ENCODE measurements at regions not wholly inside any gene's neighbourhood (a gene's known extent, or its start where the extent isn't known, plus 50 kb on each side); places are given as distances from the start of the nearest gene placed in this dataset.

- no peak for TF ChIP-seq RAD21 (IDR thresholded peaks at IDR 0.05; ENCODE audit: low read depth)
Observed at GRCh38 chr6:19035461-19036195, 648.5 kb downstream of the RNF144B start.

GRCh38 chr6:19036196-19036555 lies 649.0 kb downstream of the RNF144B start:
- TF ChIP-seq CEBPB (IDR thresholded peaks at IDR 0.05): no peak
- no peak for TF ChIP-seq FOXM1 (IDR thresholded peaks at IDR 0.05; ENCODE audit: borderline replicate concordance, low read depth)
- no peak for TF ChIP-seq TEAD4 (IDR thresholded peaks at IDR 0.05)
- no peak for TF ChIP-seq TAF1 (IDR thresholded peaks at IDR 0.05; ENCODE audit: low read depth)
- no peak for TF ChIP-seq YY1 (IDR thresholded peaks at IDR 0.05; ENCODE audit: low read depth)
- TF ChIP-seq REST (IDR thresholded peaks at IDR 0.05; ENCODE audit: low read depth): no peak
- TF ChIP-seq NFIC (IDR thresholded peaks at IDR 0.05): no peak
- no peak for TF ChIP-seq USF1 (IDR thresholded peaks at IDR 0.05)
- no peak for TF ChIP-seq RAD21 (IDR thresholded peaks at IDR 0.05; ENCODE audit: low read depth)
- TF ChIP-seq EP300 (IDR thresholded peaks at IDR 0.05; ENCODE audit: borderline replicate concordance): no peak

- TF ChIP-seq YY1 (IDR thresholded peaks at IDR 0.05; ENCODE audit: low read depth) (no peak), TAF1 (IDR thresholded peaks at IDR 0.05; ENCODE audit: low read depth) (no peak)
Observed at GRCh38 chr6:19037607-19038006, 650.5 kb downstream of the RNF144B start.

- TF ChIP-seq YY1 (IDR thresholded peaks at IDR 0.05; ENCODE audit: low read depth) (no peak), USF1 (IDR thresholded peaks at IDR 0.05) (no peak), EGR1 (IDR thresholded peaks at IDR 0.05) (no peak), FOXM1 (IDR thresholded peaks at IDR 0.05; ENCODE audit: borderline replicate concordance, low read depth) (no peak), RAD21 (IDR thresholded peaks at IDR 0.05; ENCODE audit: low read depth) (no peak), CREB1 (IDR thresholded peaks at IDR 0.05; ENCODE audit: low read depth) (no peak), EP300 (IDR thresholded peaks at IDR 0.05; ENCODE audit: borderline replicate concordance) (no peak), TCF12 (IDR thresholded peaks at IDR 0.05; ENCODE audit: low read depth) (no peak), TAF1 (IDR thresholded peaks at IDR 0.05; ENCODE audit: low read depth) (no peak), REST (IDR thresholded peaks at IDR 0.05; ENCODE audit: low read depth) (no peak), ZBTB7A (IDR thresholded peaks at IDR 0.05; ENCODE audit: low read depth) (no peak), NFIC (IDR thresholded peaks at IDR 0.05) (no peak), CEBPB (IDR thresholded peaks at IDR 0.05) (no peak), MAX (IDR thresholded peaks at IDR 0.05) (no peak), TEAD4 (IDR thresholded peaks at IDR 0.05) (no peak)
Observed at GRCh38 chr6:19039287-19039686, 652.1 kb downstream of the RNF144B start.

GRCh38 chr6:19041906-19042305 lies 654.8 kb downstream of the RNF144B start:
- TF ChIP-seq EP300 (IDR thresholded peaks at IDR 0.05; ENCODE audit: borderline replicate concordance) (no peak), TCF12 (IDR thresholded peaks at IDR 0.05; ENCODE audit: low read depth) (no peak), ZBTB7A (IDR thresholded peaks at IDR 0.05; ENCODE audit: low read depth) (no peak), CREB1 (IDR thresholded peaks at IDR 0.05; ENCODE audit: low read depth) (no peak), MAX (IDR thresholded peaks at IDR 0.05) (no peak), USF1 (IDR thresholded peaks at IDR 0.05) (no peak), RAD21 (IDR thresholded peaks at IDR 0.05; ENCODE audit: low read depth) (no peak), NFIC (IDR thresholded peaks at IDR 0.05) (no peak), TAF1 (IDR thresholded peaks at IDR 0.05; ENCODE audit: low read depth) (no peak), REST (IDR thresholded peaks at IDR 0.05; ENCODE audit: low read depth) (no peak)
